Esophagus squamous epithelium (tissue), 4 donors: ENCODE measurements at regions not wholly inside any gene's neighbourhood (a gene's known extent, or its start where the extent isn't known, plus 50 kb on each side); places are given as distances from the start of the nearest gene placed in this dataset.

Source experiments
- POLR2A ChIP-seq, 4 donors: fragments of 450-650 bp; IDR thresholded peaks; one replicate each; pipeline ENCODE4 v1.6.1; 2017; ENCODE audit warnings: antibody characterized with exemption in 4 of 4, mild to moderate bottlenecking in 4 of 4, moderate library complexity in 3 of 4
- TF ChIP-seq, protein P1 (sequence below), 6 experiments: fragments of 450-650 bp in 4 of 6; fragments of 200-600 bp in 2 of 6; sonication (generic) in 2 of 6; IDR thresholded peaks; one replicate each; pipeline ENCODE4 v1.5.1; 2016 to 2019; ENCODE audit warnings: antibody characterized with exemption in 6 of 6, mild to moderate bottlenecking in 4 of 6, moderate library complexity in 4 of 6

GRCh38 chr1:245090491-245091090 is 64.2 kb upstream of the KIF26B start:
- TF ChIP-seq, protein P1, sequence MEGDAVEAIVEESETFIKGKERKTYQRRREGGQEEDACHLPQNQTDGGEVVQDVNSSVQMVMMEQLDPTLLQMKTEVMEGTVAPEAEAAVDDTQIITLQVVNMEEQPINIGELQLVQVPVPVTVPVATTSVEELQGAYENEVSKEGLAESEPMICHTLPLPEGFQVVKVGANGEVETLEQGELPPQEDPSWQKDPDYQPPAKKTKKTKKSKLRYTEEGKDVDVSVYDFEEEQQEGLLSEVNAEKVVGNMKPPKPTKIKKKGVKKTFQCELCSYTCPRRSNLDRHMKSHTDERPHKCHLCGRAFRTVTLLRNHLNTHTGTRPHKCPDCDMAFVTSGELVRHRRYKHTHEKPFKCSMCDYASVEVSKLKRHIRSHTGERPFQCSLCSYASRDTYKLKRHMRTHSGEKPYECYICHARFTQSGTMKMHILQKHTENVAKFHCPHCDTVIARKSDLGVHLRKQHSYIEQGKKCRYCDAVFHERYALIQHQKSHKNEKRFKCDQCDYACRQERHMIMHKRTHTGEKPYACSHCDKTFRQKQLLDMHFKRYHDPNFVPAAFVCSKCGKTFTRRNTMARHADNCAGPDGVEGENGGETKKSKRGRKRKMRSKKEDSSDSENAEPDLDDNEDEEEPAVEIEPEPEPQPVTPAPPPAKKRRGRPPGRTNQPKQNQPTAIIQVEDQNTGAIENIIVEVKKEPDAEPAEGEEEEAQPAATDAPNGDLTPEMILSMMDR (IDR thresholded peaks at IDR 0.05) = no peak
- no peak for TF ChIP-seq POLR2A (IDR thresholded peaks at IDR 0.05)
